Keratinocyte (primary cell): ENCODE measurements at regions not wholly inside any gene's neighbourhood (a gene's known extent, or its start where the extent isn't known, plus 50 kb on each side); places are given as distances from the start of the nearest gene placed in this dataset.

ENCODE experiments used
- CTCF ChIP-seq, 3 experiments: IDR thresholded peaks in 1 of 3; conservative IDR thresholded peaks in 1 of 3; optimal IDR thresholded peaks in 1 of 3; 2 replicates in 2 of 3; 3 replicates in 1 of 3; pipeline versions ENCODE3 to v1.5.1; 2011; ENCODE audit warnings: low read length in 3 of 3, mild to moderate bottlenecking in 3 of 3, moderate library complexity in 2 of 3, control low read depth in 1 of 3, inconsistent platforms in 1 of 3; ENCODE audit not compliant: insufficient read depth in 2 of 3; ENCODE audit errors: extremely low read depth in 1 of 3
- EZH2 ChIP-seq: IDR thresholded peaks from one replicate; pipeline ENCODE4 v1.6.1; 2012; ENCODE audit warnings: inconsistent platforms, mild to moderate bottlenecking, low read length, moderate library complexity

- no peak for TF ChIP-seq CTCF (optimal IDR thresholded peaks at IDR 0.05 in 1 of 3, IDR thresholded peaks at IDR 0.05 in 1 of 3, conservative IDR thresholded peaks at IDR 0.05 in 1 of 3; ENCODE audit: extremely low read depth in 1 of 3, insufficient read depth in 2 of 3, low read length in 3 of 3)
- TF ChIP-seq EZH2: no peak
These were observed 850.8 kb downstream of the BRD1 start for GRCh38 chr22:48976556-48977535.
